DMS114 treated with DMSO at 0.1 percent for 48 hours (cell line): ENCODE measurements at regions not wholly inside any gene's neighbourhood (a gene's known extent, or its start where the extent isn't known, plus 50 kb on each side); places are given as distances from the start of the nearest gene placed in this dataset.

Experiments
- DNase-seq: peaks from one replicate; lab custom pipeline; 2025; ENCODE audit not compliant: unreplicated experiment; lab: John Stamatoyannopoulos, UW

DNA sequence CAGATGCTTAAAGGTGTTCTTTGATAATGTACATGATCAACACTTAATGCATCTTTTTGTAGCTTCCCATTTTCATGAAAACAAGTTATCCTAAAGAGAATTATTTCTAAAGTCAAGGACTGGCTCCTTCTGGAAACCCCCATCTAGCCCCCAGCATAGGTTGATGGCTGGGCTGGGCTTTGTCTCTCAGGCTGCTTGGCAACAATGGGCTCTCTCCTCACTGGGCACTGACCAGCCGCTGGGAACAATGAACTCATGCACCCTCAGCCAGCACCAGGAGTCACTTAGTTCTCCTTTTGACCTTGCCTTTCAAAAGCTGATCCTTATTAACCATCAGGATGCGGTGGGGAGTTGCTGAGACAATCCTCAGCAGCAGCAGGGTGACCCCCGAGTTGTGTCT is 293.0 kb upstream of the PLXNA2 start:
- no peak for DNase-seq

DNA sequence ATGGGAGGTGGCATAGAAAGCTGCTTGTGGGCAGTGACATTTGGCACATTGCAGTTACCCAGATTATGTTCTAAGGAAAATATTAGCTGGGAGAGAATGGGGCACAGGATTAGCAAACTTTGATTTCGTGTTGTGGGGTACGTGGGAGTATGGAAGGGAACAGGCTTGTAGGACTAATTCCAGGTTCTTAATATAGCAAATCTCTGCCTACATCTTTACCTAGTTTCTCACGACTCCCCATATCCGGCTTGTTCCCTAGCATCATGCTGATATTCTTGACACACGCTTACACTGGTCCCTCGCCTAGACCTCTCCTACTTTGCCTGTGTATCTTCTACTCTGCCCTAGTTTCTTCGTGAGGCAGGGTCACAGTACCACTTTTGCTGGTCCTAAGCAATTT is 293.9 kb upstream of the PLXNA2 start:
- no peak for DNase-seq

DNA sequence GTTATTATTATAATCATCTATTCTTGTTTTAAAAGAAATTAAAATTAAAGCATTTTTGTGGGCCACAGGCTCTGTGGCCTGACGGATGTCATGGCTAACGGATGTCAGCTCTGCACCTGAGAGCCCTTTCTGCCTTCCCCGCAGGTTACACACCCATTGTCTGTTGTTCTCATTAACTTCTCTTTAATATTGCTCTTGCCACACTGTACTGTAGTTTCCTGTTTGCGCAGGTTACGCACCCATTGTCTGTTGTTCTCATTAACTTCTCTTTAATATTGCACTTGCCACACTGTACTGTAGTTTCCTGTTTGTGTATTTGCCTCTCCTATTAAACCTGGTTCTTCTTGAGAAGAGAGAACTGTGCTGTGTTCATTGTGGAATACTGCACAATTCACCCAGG is 294.4 kb upstream of the PLXNA2 start:
- DNase-seq, result no peak

GRCh38 chr1:208540724-208541123 is 296.5 kb upstream of the PLXNA2 start:
- DNase-seq, result no peak

DNA sequence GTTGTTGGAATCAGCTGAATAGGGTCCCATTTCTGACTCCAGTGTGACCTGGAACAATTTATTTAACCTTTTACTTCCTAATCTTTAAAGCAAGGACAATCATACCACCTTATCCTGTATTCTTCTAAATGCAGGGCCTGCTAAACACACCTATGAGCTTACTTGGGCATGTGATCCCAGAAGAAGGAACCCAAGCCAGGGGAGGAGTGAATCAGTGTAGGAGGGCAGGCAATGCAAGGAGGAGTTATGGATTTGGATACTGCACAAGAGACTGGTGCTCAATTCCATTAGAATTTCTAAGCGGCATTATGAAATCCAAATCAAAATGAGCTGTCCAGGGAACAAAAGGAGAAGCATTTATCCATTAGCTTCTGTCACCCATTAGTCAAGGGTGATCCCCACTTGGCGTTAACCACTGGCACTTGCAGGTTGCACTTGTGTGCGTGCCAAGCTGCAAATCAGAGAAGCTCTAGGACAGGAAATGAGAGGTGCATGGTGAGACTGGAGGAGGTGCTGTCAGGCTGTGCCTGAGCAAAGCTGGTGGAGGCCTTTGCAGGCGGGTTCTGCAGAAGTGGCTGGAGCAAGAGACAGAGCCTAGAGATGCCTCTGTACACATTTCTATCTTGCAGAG is 297.2 kb upstream of the PLXNA2 start:
- no peak for DNase-seq

- DNase-seq, result no peak
Measured at GRCh38 chr1:208542309-208542708, 298.1 kb upstream of the PLXNA2 start.

- DNase-seq, result no peak
Measured at GRCh38 chr1:208544053-208544452, 299.9 kb upstream of the PLXNA2 start.

DNA sequence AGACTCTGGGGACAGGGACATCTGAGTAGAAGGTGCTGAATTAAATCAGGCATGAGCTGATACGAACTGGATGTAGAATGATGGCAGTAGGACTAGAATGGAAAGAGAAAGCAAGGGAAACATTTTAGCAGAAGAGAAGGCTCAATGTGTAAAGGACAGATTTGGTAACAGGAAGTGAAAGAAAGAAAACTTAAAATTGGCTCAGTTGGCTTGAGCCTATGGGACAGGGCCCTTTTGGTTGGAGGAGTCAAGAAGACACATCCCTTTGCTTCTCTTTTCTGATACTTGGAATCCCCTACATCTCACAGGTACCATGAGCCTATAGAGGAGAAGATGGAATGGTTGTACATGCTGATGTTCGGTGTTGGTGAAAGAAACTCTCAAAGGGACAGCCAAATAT is 300.6 kb upstream of the PLXNA2 start:
- no peak for DNase-seq

- no peak for DNase-seq
Measured at GRCh38 chr1:208551024-208551423, 306.8 kb upstream of the PLXNA2 start.

GRCh38 chr1:208551633-208552320 is 307.6 kb upstream of the PLXNA2 start:
- no peak for DNase-seq

DNA sequence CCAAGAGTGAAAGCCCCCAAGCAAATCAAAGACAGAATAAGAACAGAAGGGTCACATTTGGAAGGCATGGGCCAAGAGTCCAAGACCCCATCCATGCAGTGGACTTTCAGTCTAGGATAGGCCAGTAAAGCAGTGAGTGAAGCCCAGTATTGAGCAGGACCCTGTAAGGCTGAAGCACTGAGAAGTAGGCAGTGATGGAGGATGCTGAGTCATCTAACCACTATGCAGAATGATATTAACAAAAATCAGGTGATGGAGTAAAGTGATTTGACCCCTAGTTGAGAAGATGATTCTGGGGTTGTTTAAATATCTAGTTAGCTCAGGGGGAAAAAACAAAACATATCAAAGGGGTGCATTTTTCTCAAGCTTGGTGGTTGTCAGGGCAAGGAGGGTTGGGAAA is 308.7 kb upstream of the PLXNA2 start:
- DNase-seq, result no peak

- no peak for DNase-seq
Measured at GRCh38 chr1:208556461-208556860, 312.3 kb upstream of the PLXNA2 start.

DNA sequence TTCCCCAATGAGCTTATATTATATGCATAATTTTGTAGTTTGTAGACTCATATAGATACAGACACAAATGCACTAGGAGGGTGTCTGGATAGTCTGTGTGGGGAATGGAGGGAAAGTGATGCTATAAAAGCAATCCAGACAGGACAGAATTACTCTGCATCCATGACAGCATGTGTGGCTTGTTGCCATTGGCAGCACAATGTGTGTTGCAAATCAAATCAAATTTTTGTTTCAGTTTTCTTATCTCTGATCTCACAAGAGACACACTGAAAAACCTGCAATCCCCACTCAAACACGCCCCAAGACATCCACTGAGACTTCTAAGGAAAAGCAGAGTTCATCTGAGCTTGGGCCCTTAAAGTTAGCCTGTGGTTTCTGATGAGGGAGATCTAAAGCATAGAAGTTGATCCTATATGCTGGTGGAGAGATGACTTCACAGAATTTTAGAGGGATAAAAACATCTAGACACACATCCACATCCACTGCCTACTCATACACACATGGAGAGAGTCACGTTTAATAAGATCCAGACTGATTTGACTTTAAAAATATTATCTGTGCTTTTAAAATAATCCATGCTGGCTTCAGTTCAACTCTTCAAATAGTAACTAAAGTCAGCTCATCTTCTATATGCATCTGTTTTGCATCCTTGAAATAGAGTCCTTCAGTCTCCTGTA is 313.0 kb upstream of the PLXNA2 start:
- no peak for DNase-seq

GRCh38 chr1:208557723-208558094 is 313.5 kb upstream of the PLXNA2 start:
- no peak for DNase-seq

GRCh38 chr1:208559597-208560329 is 315.6 kb upstream of the PLXNA2 start:
- DNase-seq, result no peak

GRCh38 chr1:208562151-208562960 is 318.2 kb upstream of the PLXNA2 start:
- no peak for DNase-seq

GRCh38 chr1:208564466-208564865 is 320.3 kb upstream of the PLXNA2 start:
- no peak for DNase-seq

GRCh38 chr1:208565756-208566440 is 321.7 kb upstream of the PLXNA2 start:
- no peak for DNase-seq

DNA sequence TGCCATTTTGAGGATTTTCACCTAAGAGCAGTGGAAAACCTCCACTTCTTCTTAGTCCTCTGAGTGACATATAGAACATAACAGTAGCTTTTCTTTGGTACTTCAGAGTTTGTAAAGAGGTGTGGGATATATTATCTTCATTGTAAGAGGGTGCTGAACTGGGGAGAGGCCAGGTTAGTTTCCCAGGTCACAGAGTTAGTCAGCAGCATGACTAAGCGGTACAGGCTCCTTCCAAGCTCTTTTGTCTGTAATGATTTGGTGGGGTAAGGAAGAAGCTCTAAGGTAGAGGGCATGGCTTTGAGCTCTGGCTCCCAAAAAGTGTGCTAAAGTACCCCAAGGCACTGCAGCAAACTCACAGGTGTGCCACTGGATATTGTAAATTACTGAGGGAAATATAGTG is 325.0 kb upstream of the PLXNA2 start:
- DNase-seq, result no peak

DNA sequence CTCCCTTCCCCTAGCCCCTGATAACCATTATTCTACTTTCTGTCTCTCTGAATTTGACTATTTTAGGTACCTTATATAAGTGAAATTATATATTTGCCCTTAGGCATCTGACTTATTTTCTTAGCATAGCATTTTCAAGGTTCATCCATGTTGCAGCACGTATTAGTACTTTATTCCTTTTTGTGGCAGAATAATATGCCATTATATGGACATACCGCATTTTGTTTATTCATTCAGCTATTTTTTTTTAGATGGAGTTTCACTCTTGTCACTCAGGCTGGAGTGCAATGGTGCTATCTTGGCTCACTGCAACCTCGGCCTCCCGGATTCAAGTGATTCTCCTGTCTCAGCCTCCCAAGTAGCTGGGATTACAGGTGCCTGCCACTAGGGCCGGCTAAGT is 326.2 kb upstream of the PLXNA2 start:
- DNase-seq, result no peak
